ENCODE measurements at regions not wholly inside any gene's neighbourhood (a gene's known extent, or its start where the extent isn't known, plus 50 kb on each side); places are given as distances from the start of the nearest gene placed in this dataset.
"Not testable (repeated sequence)": the region's sequence is repeated elsewhere in the genome, so short reads cannot be mapped to it uniquely, and the experiment has no call there.

- not testable (repeated sequence) for FAIRE-seq; DNase-seq (ENCODE audit: insufficient read length, low spot score)
Observed at GRCh38 chr17:21550031-21550430, 142.3 kb upstream of the KCNJ18 start.

GRCh38 chr17:21551081-21551881 is 141.0 kb upstream of the KCNJ18 start:
- FAIRE-seq (no peak), DNase-seq (ENCODE audit: insufficient read length, low spot score) (peak; percentile 41)

- not testable (repeated sequence) for DNase-seq (ENCODE audit: insufficient read length, low spot score); FAIRE-seq
Observed at GRCh38 chr17:21558921-21559320, 133.4 kb upstream of the KCNJ18 start.

GRCh38 chr17:21564262-21564661 is 128.1 kb upstream of the KCNJ18 start:
- FAIRE-seq, result no peak

GRCh38 chr17:21564757-21565156 is 127.6 kb upstream of the KCNJ18 start:
- not testable (repeated sequence) for FAIRE-seq; DNase-seq (ENCODE audit: insufficient read length, low spot score)

More at GRCh38 chr17:21564262-21564661, 128.1 kb upstream of the KCNJ18 start:
- DNase-seq (ENCODE audit: insufficient read length, low spot score), result no peak

GRCh38 chr17:21570427-21570826 is 121.9 kb upstream of the KCNJ18 start:
- FAIRE-seq; DNase-seq (ENCODE audit: insufficient read length, low spot score): not testable (repeated sequence)

GRCh38 chr17:21572148-21572547 is 120.2 kb upstream of the KCNJ18 start:
- not testable (repeated sequence) for FAIRE-seq; DNase-seq (ENCODE audit: insufficient read length, low spot score)

GRCh38 chr17:21573271-21573960 is 118.9 kb upstream of the KCNJ18 start:
- not testable (repeated sequence) for FAIRE-seq; DNase-seq (ENCODE audit: insufficient read length, low spot score)

GRCh38 chr17:21573961-21574610 is 118.2 kb upstream of the KCNJ18 start:
- FAIRE-seq, result no peak
- no peak for DNase-seq (ENCODE audit: insufficient read length, low spot score)

- not testable (repeated sequence) for DNase-seq (ENCODE audit: insufficient read length, low spot score); FAIRE-seq
Observed at GRCh38 chr17:21574611-21575255, 117.6 kb upstream of the KCNJ18 start.

- not testable (repeated sequence) for DNase-seq (ENCODE audit: insufficient read length, low spot score); FAIRE-seq
Observed at GRCh38 chr17:21578783-21579182, 113.5 kb upstream of the KCNJ18 start.

GRCh38 chr17:21592774-21593173 is 99.5 kb upstream of the KCNJ18 start:
- FAIRE-seq (no peak), DNase-seq (ENCODE audit: insufficient read length, low spot score) (no peak)

- not testable (repeated sequence) for DNase-seq (ENCODE audit: insufficient read length, low spot score); FAIRE-seq
Observed at GRCh38 chr17:21593452-21594105, 98.7 kb upstream of the KCNJ18 start.

- FAIRE-seq, result no peak
- DNase-seq (ENCODE audit: insufficient read length, low spot score), result no peak
Observed at GRCh38 chr17:21595086-21595485, 97.2 kb upstream of the KCNJ18 start.

- no peak for DNase-seq (ENCODE audit: insufficient read length, low spot score)
- FAIRE-seq, result no peak
Observed at GRCh38 chr17:21602176-21602575, 90.1 kb upstream of the KCNJ18 start.

GRCh38 chr17:21603292-21603691 is 89.0 kb upstream of the KCNJ18 start:
- FAIRE-seq; DNase-seq (ENCODE audit: insufficient read length, low spot score): not testable (repeated sequence)

- DNase-seq (ENCODE audit: insufficient read length, low spot score); FAIRE-seq: not testable (repeated sequence)
Observed at GRCh38 chr17:21611443-21611842, 80.9 kb upstream of the KCNJ18 start.

- FAIRE-seq; DNase-seq (ENCODE audit: insufficient read length, low spot score): not testable (repeated sequence)
Observed at GRCh38 chr17:21612123-21613070, 79.9 kb upstream of the KCNJ18 start.

- DNase-seq (ENCODE audit: insufficient read length, low spot score) (no peak), FAIRE-seq (no peak)
Observed at GRCh38 chr17:21613071-21613429, 79.3 kb upstream of the KCNJ18 start.

All from GM19239 (cell line).